ENCODE measurements at regions not wholly inside any gene's neighbourhood (a gene's known extent, or its start where the extent isn't known, plus 50 kb on each side); places are given as distances from the start of the nearest gene placed in this dataset.
"Not testable (repeated sequence)": the region's sequence is repeated elsewhere in the genome, so short reads cannot be mapped to it uniquely, and the experiment has no call there.

- DNase-seq (ENCODE audit: low spot score): no peak
Measured at GRCh38 chr5:103910786-103911185, 348.2 kb upstream of the NUDT12 start.

GRCh38 chr5:103910011-103910410 lies 347.4 kb upstream of the NUDT12 start:
- DNase-seq (ENCODE audit: low spot score): no peak

GRCh38 chr5:103909391-103909790 lies 346.8 kb upstream of the NUDT12 start:
- DNase-seq (ENCODE audit: low spot score): no peak

- no peak for DNase-seq (ENCODE audit: low spot score)
Measured at GRCh38 chr5:103908336-103909080, 345.9 kb upstream of the NUDT12 start.

- no peak for DNase-seq (ENCODE audit: low spot score)
Measured at GRCh38 chr5:103907001-103907400, 344.4 kb upstream of the NUDT12 start.

- no peak for DNase-seq (ENCODE audit: low spot score)
Measured at GRCh38 chr5:103904651-103905050, 342.1 kb upstream of the NUDT12 start.

- DNase-seq (ENCODE audit: low spot score): no peak
Measured at GRCh38 chr5:103902893-103903292, 340.3 kb upstream of the NUDT12 start.

GRCh38 chr5:103901885-103902284 lies 339.3 kb upstream of the NUDT12 start:
- no peak for DNase-seq (ENCODE audit: low spot score)

DNA sequence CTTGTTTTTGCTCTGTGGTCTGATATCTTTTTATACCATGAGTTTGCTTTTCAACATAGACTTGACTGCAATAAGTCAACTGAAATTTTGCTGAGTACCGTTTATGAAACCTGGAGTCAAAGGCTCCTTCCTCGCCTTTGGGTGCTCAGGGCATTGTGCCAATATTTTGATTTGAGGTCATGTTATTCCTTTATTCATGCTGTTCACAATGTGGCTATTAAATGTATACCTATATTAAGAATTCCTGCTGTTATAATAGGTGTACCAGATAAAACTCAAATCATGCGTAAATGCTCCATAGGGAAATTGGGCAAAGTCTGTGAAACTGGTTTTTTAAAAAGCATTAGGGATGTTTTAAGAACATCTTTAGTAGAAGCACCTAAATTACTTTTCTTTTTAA lies 334.0 kb upstream of the NUDT12 start:
- DNase-seq (ENCODE audit: low spot score): no peak

- DNase-seq (ENCODE audit: low spot score): no peak
Measured at GRCh38 chr5:103895738-103896137, 333.1 kb upstream of the NUDT12 start.

GRCh38 chr5:103894882-103895281 lies 332.3 kb upstream of the NUDT12 start:
- DNase-seq (ENCODE audit: low spot score): peak; percentile 88

- DNase-seq (ENCODE audit: low spot score): peak; percentile 93
Measured at GRCh38 chr5:103891151-103891550, 328.6 kb upstream of the NUDT12 start.

GRCh38 chr5:103890313-103890712 lies 327.7 kb upstream of the NUDT12 start:
- peak; percentile 43 for DNase-seq (ENCODE audit: low spot score)

- DNase-seq (ENCODE audit: low spot score): peak; percentile 48
Measured at GRCh38 chr5:103889500-103890209, 327.1 kb upstream of the NUDT12 start.

GRCh38 chr5:103886826-103887225 lies 324.2 kb upstream of the NUDT12 start:
- DNase-seq (ENCODE audit: low spot score): no peak

DNA sequence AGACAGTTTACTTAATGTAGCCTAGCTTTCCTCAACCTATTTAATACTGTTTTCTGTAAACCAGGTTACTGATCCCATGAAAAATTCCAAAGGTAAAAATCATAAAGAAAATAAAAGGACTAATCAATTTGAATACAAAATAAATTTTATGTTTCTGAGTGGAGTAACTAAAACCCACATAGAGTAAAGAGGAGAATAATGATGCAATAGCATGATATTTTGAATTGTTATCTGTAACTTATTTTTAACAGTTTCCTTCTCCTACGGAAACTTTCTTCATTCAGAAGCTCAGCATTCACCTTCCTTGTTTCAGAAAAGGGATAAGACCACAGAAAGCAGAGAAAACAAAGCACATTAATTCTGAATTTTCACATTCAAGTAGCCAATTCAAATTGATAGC lies 320.6 kb upstream of the NUDT12 start:
- DNase-seq (ENCODE audit: low spot score): no peak

- no peak for DNase-seq (ENCODE audit: low spot score)
Measured at GRCh38 chr5:103881560-103881959, 319.0 kb upstream of the NUDT12 start.

GRCh38 chr5:103867857-103868598 lies 305.4 kb upstream of the NUDT12 start:
- no peak for DNase-seq (ENCODE audit: low spot score)

DNA sequence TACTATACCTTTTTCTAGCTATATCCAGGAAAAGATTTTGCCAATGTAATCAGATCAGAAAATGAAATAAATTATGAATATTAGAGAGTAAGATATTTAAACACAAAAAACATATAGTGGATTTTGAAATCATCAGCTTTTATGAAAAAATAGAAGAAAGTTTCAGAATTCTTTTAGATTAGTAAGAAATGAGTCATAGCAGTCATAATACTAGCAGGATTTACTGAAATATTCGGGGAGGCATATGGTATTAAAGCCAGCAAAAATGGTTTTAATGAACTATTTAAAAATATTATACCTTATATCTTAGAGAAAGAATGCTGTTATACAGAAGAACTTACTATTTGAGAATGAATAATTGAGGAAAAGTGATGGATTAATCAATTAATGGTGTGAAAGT lies 303.6 kb upstream of the NUDT12 start:
- DNase-seq (ENCODE audit: low spot score): no peak

- no peak for DNase-seq (ENCODE audit: low spot score)
Measured at GRCh38 chr5:103862398-103862797, 299.8 kb upstream of the NUDT12 start.

DNA sequence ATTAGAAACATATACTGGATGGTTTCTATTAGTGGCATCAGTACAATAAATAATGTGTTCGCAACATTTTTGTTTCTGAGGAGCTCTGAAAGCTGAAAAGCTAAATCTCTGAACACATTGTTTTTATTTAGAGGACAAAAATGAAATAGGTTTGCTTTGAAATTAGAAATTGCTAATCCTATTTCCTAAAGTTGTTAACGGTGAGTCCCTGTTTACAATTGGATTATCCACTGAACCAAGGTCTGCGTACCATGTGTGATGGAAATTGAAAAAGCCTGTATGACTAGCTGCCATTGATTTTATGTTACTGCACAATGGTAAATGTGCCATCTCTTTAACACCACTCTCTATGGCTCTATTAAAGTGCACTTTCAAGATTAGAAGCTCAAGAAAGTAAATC lies 297.7 kb upstream of the NUDT12 start:
- no peak for DNase-seq (ENCODE audit: low spot score)

DNA sequence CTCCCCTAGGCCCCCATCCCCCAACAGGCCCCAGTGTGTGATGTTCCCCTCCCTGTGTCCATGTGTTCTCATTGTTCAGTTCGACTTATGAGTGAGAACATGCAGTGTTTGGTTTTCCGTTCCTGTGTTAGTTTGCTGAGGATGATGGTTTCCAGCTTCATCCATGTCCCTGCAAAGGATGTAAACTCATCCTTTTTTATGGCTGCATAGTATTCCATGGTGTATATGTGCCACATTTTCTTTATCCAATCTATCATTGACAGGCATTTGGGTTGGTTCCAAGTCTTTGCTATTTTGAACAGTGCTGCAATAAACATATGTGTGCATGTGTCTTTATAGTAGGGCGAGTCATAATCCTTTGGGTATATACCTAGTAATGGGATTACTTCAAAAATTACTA lies 295.8 kb upstream of the NUDT12 start:
- not testable (repeated sequence) for DNase-seq (ENCODE audit: low spot score)

DNA sequence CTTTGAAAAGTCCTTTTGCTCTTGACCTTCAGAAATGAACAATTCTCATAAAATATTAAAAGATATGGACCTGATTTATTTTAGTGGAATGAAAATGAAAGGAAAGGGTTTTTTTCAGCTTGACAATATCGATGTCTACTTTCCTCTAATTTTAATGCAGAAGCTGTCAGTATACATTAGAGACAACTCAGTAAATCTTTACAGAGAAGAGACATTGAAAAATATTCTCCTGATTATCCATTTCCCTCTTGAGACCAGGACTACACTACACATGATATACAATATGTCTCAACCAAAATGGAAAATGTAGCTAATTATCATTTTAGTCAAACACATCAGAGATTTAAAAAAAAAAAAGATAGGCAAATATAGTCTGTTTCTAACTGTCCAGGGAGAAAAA lies 288.5 kb upstream of the NUDT12 start:
- no peak for DNase-seq (ENCODE audit: low spot score)
